HepG2 (cell line): ENCODE measurements at regions not wholly inside any gene's neighbourhood (a gene's known extent, or its start where the extent isn't known, plus 50 kb on each side); places are given as distances from the start of the nearest gene placed in this dataset.

Experiments
- ATAC-seq: fragments of 200-7000 bp; cut with Tn5 transposase; 3 replicates; pipeline ENCODE4 v1.9.1; 2020; ENCODE audit warnings: mild to moderate bottlenecking, moderate library complexity
- BruUV-seq: library from RNA; stranded (reverse); fragments of 400-500 nt; replicated peaks from 2 replicates; lab custom pipeline; 2021; lab: Mats Ljungman, UMichigan
- CTCF ChIA-PET: fragments of 300-600 bp; formaldehyde crosslinking; extraction: SDS; loops from one replicate; lab custom pipeline; 2021; ENCODE audit warnings: low total read pairs, inconsistent platforms, low intra/inter-chr PET ratio; lab: Yijun Ruan, JAX
- POLR2A ChIA-PET: fragments of 350-600 bp; sonication (Branson Sonifier 250); formaldehyde crosslinking; loops from one replicate; lab custom pipeline; 2020; ENCODE audit warnings: antibody characterized with exemption, inconsistent platforms; lab: Yijun Ruan, JAX
- DNase-seq: peaks from one replicate; pipeline ENCODE4 v3.0.0-alpha.2; 2015; ENCODE audit warnings: low spot score
- FAIRE-seq: peaks from 3 replicates; lab custom pipeline; 2011; peaks lifted over from hg19 to GRCh38; lab: Jason Lieb, UNC
- H2AFZ ChIP-seq: one replicate; pipeline ENCODE4 v1.6.1; 2011; ENCODE audit warnings: low read length, inconsistent platforms
- H3K27ac ChIP-seq: fragments of 300-600 bp; 3 replicates; pipeline ENCODE4 v1.8.0; 2011; ENCODE audit warnings: mixed run types, mild to moderate bottlenecking, mixed read lengths, low read length, inconsistent platforms; ENCODE audit not compliant: insufficient read depth; ENCODE audit errors: extremely low read length
- H3K27me3 ChIP-seq, 2 experiments: fragments of 200-600 bp in 1 of 2; 2 replicates in 1 of 2; 3 replicates in 1 of 2; pipeline versions ENCODE4 v1.6.0 to v1.8.0; 2011; ENCODE audit warnings: low read length in 2 of 2, mild to moderate bottlenecking in 2 of 2, moderate library complexity in 2 of 2, inconsistent platforms in 1 of 2; ENCODE audit not compliant: insufficient read depth in 2 of 2, control insufficient read depth in 1 of 2
- H3K36me3 ChIP-seq, 2 experiments: fragments of 200-600 bp in 1 of 2; replicated peaks in 1 of 2; 2 replicates in 1 of 2; 3 replicates in 1 of 2; pipeline versions ENCODE4 v1.5.1 to v1.8.0; 2011; ENCODE audit warnings: low read length in 2 of 2, inconsistent platforms in 1 of 2; ENCODE audit not compliant: insufficient read depth in 2 of 2, control insufficient read depth in 1 of 2
- H3K4me1 ChIP-seq: 2 replicates; pipeline ENCODE4 v1.5.1; 2012; ENCODE audit warnings: low read length, inconsistent platforms; ENCODE audit not compliant: insufficient read depth
- H3K4me2 ChIP-seq: 2 replicates; pipeline ENCODE4 v1.6.0; 2011; ENCODE audit warnings: low read depth, low read length, inconsistent platforms
- H3K4me3 ChIP-seq, 3 experiments: fragments of 200-600 bp in 1 of 3; sonication (generic), shearing (Covaris generic) in 1 of 3; replicated peaks in 1 of 3; 2 replicates each; pipeline ENCODE4 v1.5.1; 2011 to 2016; ENCODE audit warnings: low read length in 3 of 3, inconsistent platforms in 2 of 3, low read depth in 2 of 3, mild to moderate bottlenecking in 2 of 3, control low read depth in 1 of 3, mixed read lengths in 1 of 3; ENCODE audit not compliant: insufficient read depth in 1 of 3
- H3K79me2 ChIP-seq: one replicate; pipeline ENCODE4 v1.6.1; 2011; ENCODE audit warnings: low read length, inconsistent platforms; ENCODE audit not compliant: insufficient read depth
- H3K9ac ChIP-seq: 2 replicates; pipeline ENCODE4 v1.6.0; 2011; ENCODE audit warnings: mild to moderate bottlenecking, low read depth, low read length, inconsistent platforms; ENCODE audit not compliant: insufficient read depth
- H3K9me3 ChIP-seq: 2 replicates; pipeline ENCODE4 v1.5.1; 2012; ENCODE audit warnings: mild to moderate bottlenecking, low read length
- H4K20me1 ChIP-seq: 2 replicates; pipeline ENCODE4 v1.6.0; 2011; ENCODE audit warnings: inconsistent platforms, mild to moderate bottlenecking, low read length, moderate library complexity; ENCODE audit not compliant: insufficient read depth
- ARNT ChIP-seq: fragments of 450-650 bp; IDR thresholded peaks from 2 replicates; pipeline ENCODE4 v1.6.1; 2017
- CHCHD3 ChIP-seq: sonication (generic); formaldehyde crosslinking; IDR thresholded peaks from 2 replicates; pipeline ENCODE4 v1.8.0; 2022; ENCODE audit warnings: mild to moderate bottlenecking, missing genetic modification reagents, moderate library complexity
- ELF3 ChIP-seq: IDR thresholded peaks from 2 replicates; pipeline ENCODE4 v1.6.1; 2016; ENCODE audit warnings: missing genetic modification reagents, missing compliant biosample characterization
- FOXA3 ChIP-seq: IDR thresholded peaks from 2 replicates; pipeline ENCODE4 v1.6.1; 2016; ENCODE audit warnings: missing genetic modification reagents, missing compliant biosample characterization
- GATAD2A ChIP-seq: IDR thresholded peaks from 2 replicates; pipeline ENCODE4 v1.6.1; 2016
- MATR3 ChIP-seq: sonication (generic); formaldehyde crosslinking; IDR thresholded peaks from 2 replicates; pipeline ENCODE4 v1.4.0; 2020; ENCODE audit warnings: missing genetic modification reagents
- PHB2 ChIP-seq: fragments of 450-650 bp; IDR thresholded peaks from 2 replicates; pipeline ENCODE4 v1.6.1; 2018; ENCODE audit not compliant: partially characterized antibody
- SALL1 ChIP-seq: sonication (generic); formaldehyde crosslinking; IDR thresholded peaks from 2 replicates; pipeline ENCODE4 v1.8.0; 2022; ENCODE audit warnings: mild to moderate bottlenecking, missing genetic modification reagents
- SAP130 ChIP-seq: IDR thresholded peaks from 2 replicates; pipeline ENCODE4 v1.6.1; 2016; ENCODE audit warnings: low read depth
- SOX5 ChIP-seq: IDR thresholded peaks from 2 replicates; pipeline ENCODE4 v1.6.1; 2016; ENCODE audit warnings: borderline replicate concordance
- SOX6 ChIP-seq, 2 experiments: fragments of 450-650 bp in 1 of 2; sonication (generic) in 1 of 2; formaldehyde crosslinking in 1 of 2; IDR thresholded peaks; 2 replicates each; pipeline versions ENCODE4 v1.4.0 to v1.6.1; 2017 to 2020; ENCODE audit warnings: antibody characterized with exemption in 1 of 2, mild to moderate bottlenecking in 1 of 2, missing genetic modification reagents in 1 of 2
- ZFP36L1 ChIP-seq: sonication (generic); formaldehyde crosslinking; IDR thresholded peaks from 2 replicates; pipeline ENCODE4 v1.8.0; 2022; ENCODE audit warnings: mild to moderate bottlenecking, missing genetic modification reagents, moderate library complexity
- ZFP37 ChIP-seq: sonication (generic); formaldehyde crosslinking; IDR thresholded peaks from 2 replicates; pipeline ENCODE4 v1.4.0; 2020; ENCODE audit warnings: missing genetic modification reagents, borderline replicate concordance
- ZNF142 ChIP-seq: sonication (generic); formaldehyde crosslinking; IDR thresholded peaks from 2 replicates; pipeline ENCODE4 v1.4.0; 2020; ENCODE audit warnings: missing genetic modification reagents
- ZNF224 ChIP-seq: sonication (generic); formaldehyde crosslinking; IDR thresholded peaks from 2 replicates; pipeline ENCODE4 v1.5.0; 2020; ENCODE audit warnings: mild to moderate bottlenecking, missing genetic modification reagents
- ZNF34 ChIP-seq: sonication (generic); formaldehyde crosslinking; IDR thresholded peaks from 2 replicates; pipeline ENCODE4 v1.4.0; 2020; ENCODE audit warnings: mild to moderate bottlenecking, missing genetic modification reagents, borderline replicate concordance
- ZNF383 ChIP-seq: sonication (generic); formaldehyde crosslinking; IDR thresholded peaks from 2 replicates; pipeline ENCODE4 v1.4.0; 2020; ENCODE audit warnings: missing genetic modification reagents, mild to moderate bottlenecking, borderline replicate concordance
- ZNF501 ChIP-seq: sonication (generic); formaldehyde crosslinking; IDR thresholded peaks from 2 replicates; pipeline ENCODE4 v1.5.1; 2020; ENCODE audit warnings: mild to moderate bottlenecking, moderate library complexity, missing genetic modification reagents
- ZNF703 ChIP-seq: sonication (generic); formaldehyde crosslinking; IDR thresholded peaks from 2 replicates; pipeline ENCODE4 v1.5.1; 2020; ENCODE audit warnings: missing genetic modification reagents, mild to moderate bottlenecking, moderate library complexity, borderline replicate concordance
- ZSCAN31 ChIP-seq: sonication (generic); formaldehyde crosslinking; IDR thresholded peaks from 2 replicates; pipeline ENCODE4 v1.5.0; 2020; ENCODE audit warnings: low read depth, mild to moderate bottlenecking, missing genetic modification reagents
- WGBS: methylation state at CpG from one replicate; pipeline ENCODE4 v1.1.6; 2017; ENCODE audit warnings: low lambda C conversion rate; 5-methylcytosine and 5-hydroxymethylcytosine counted together
- in situ Hi-C: cut with HindIII; loops from 2 replicates; pipeline ENCODE4 v1.10.0; 2017; ENCODE audit warnings: low pct_unique_long_range_greater_than_20kb; ENCODE audit not compliant: extremely low pct_ligation_motif_present
- intact Hi-C: fragments of 100-400 bp; cut with micrococcal nuclease; formaldehyde crosslinking; loops from one replicate; pipeline ENCODE4 v1.10.0; 2022; ENCODE audit not compliant: unreplicated experiment
- TF ChIP-seq, protein P1 (sequence below): sonication (generic); formaldehyde crosslinking; IDR thresholded peaks from 2 replicates; pipeline ENCODE4 v1.4.0; 2020; ENCODE audit warnings: missing genetic modification reagents

GRCh38 chr6:106729841-106730240 is 100.5 kb downstream of the QRSL1 start:
- Histone ChIP-seq H3K9me3 (no peaks in the 10 kb centered on the region), H3K79me2 (no peaks in the 10 kb centered on the region), H4K20me1 (no peaks in the 10 kb centered on the region), H3K9ac (no peak overlapping the region), H3K4me3 (no peak overlapping the region), H3K4me2 (no peak overlapping the region), H3K27me3 (no peaks in the 10 kb centered on the region), H3K36me3 (no peaks in the 10 kb centered on the region), H3K27ac (peak overlapping the region; percentile 92), H2AFZ (no peak overlapping the region), H3K4me1 (peaks cover 83% of the 10 kb centered on the region)
- intact Hi-C loops, result no loop called here
- WGBS, result 88% methylated on average over 4 of the region's 4 CpGs
- CTCF ChIA-PET, result no interaction called here
- no peak for ATAC-seq
- in situ Hi-C loops, result no loop called here
- DNase-seq, result no peak
- POLR2A ChIA-PET, result interaction anchor here (1.9 kb wide), 1 partner anchor 9 kb away, joined by 8 read pairs; no protein-coding TSS in a partner anchor
- no TSS peak for BruUV-seq
- no peak for FAIRE-seq
- no peak for TF ChIP-seq ZNF142 (CRISPR knock-in tag)
- TF ChIP-seq ZNF224, result no peak
- TF ChIP-seq SALL1 (CRISPR knock-in tag), result peak; percentile 46; the same call in 1 of the 2 replicates
- TF ChIP-seq ZFP37, result no peak
- TF ChIP-seq, protein P1, sequence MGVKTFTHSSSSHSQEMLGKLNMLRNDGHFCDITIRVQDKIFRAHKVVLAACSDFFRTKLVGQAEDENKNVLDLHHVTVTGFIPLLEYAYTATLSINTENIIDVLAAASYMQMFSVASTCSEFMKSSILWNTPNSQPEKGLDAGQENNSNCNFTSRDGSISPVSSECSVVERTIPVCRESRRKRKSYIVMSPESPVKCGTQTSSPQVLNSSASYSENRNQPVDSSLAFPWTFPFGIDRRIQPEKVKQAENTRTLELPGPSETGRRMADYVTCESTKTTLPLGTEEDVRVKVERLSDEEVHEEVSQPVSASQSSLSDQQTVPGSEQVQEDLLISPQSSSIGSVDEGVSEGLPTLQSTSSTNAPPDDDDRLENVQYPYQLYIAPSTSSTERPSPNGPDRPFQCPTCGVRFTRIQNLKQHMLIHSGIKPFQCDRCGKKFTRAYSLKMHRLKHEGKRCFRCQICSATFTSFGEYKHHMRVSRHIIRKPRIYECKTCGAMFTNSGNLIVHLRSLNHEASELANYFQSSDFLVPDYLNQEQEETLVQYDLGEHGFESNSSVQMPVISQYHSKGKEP (CRISPR knock-in tag), result no peak
- TF ChIP-seq ZNF383, result no peak
- TF ChIP-seq ZNF703, result no peak
- no peak for TF ChIP-seq MATR3 (CRISPR knock-in tag)
- TF ChIP-seq CHCHD3, result no peak
- TF ChIP-seq SAP130 (CRISPR knock-in tag), result 0 out of 2 replicates have a peak, but pooled peaks have one; percentile 12
- no peak for TF ChIP-seq ZNF501
- peak; percentile 77 for TF ChIP-seq FOXA3 (CRISPR knock-in tag)
- TF ChIP-seq PHB2, result no peak
- peak; percentile 44; the same call in 1 of the 2 replicates for TF ChIP-seq ELF3 (CRISPR knock-in tag)
- no peak for TF ChIP-seq ZFP36L1 (CRISPR knock-in tag)
- TF ChIP-seq GATAD2A (CRISPR knock-in tag), result 0 out of 2 replicates have a peak, but pooled peaks have one; percentile 18
- no peak for TF ChIP-seq ZSCAN31
- no peak for TF ChIP-seq ZNF34
- peak; percentile 14; the same call in 1 of the 2 replicates for TF ChIP-seq SOX5
- no peak for TF ChIP-seq ARNT
- TF ChIP-seq SOX6 (IDR thresholded peaks at IDR 0.05), result no peak
- TF ChIP-seq SOX6 (CRISPR knock-in tag; IDR thresholded peaks at IDR 0.05), result 0 out of 2 replicates have a peak, but pooled peaks have one; percentile 17
